NCI-H524 (cell line): ENCODE measurements at regions not wholly inside any gene's neighbourhood (a gene's known extent, or its start where the extent isn't known, plus 50 kb on each side); places are given as distances from the start of the nearest gene placed in this dataset.

ENCODE experiments used
- DNase-seq, 2 experiments: peaks; one replicate each; lab custom pipeline; 2025; lab: John Stamatoyannopoulos, UW

DNA sequence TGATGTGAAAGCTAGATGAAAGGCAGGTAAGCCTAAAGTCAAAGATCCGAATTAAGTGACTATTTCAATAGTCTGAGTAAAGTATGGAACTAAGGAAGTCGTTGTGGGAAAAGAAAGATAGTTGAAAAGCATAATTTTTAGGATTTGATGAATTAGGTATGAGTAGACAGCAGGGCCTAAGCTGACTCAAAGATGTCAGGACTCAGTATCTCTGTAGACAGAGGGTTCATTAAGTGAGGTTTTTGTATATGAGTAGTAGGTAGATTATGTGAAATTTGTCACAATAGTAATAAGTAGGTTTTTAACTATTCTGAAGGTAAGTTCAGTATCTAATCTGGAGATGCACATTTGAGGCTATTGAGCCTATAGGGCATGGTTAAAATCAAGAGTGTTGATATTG, 196.4 kb downstream of the RASSF9 start:
- DNase-seq: no peak

DNA sequence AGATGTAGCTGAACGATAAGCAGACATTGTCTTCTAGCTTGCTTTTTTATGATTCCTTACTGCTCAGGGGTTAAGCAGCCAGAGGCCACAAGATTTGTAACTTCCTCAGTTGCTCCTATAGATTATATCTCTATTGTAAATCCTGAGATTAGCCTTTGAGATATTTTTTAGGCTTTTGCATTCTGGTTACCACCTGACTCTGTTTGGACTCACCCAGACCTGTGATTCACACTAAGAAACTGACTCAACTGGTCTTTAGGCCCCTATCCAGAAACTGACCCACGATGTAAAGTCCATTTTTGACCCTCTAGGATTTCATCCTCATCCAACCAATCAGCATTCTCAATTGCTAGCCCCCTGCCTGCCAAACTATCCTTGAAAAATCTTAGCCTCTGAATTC, 194.4 kb downstream of the RASSF9 start:
- no peak for DNase-seq

DNA sequence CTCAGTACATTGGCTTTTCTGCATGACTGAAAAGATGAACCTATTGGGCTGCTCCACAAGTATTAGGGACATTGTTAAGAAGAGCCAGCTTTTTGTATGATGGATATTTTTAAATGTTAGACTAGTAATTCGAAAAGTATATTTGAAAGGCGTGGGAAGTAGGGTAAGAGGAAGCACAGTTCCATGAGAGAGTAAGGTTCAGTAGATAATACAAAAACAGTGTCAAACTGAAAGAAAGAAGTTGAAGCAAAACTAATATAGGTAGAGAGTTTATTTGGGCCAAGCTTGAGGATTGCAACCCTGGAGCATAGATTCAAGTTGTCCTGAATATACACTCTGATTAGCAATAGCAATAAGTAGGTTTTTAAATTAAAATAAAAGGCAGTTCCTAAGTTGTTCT, 193.9 kb downstream of the RASSF9 start:
- no peak for DNase-seq

DNA sequence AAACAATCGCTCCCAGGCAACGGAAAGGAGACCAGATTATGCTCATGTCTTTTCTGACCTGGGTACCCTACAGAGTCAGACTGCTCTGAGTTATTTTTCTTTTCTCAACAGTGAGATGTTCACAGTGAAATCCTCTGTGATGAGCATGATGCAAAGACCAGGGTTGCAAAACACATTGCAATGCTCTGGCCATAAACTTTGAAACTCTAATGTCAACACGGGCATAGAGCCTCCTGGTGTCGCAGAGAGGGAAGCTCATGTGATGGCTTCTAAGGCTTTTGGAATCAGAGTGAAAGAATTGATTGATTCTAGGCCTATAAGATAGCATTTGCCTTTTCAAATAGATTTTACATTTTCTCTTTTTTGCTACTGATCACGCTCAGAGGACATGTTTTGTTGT, 193.4 kb downstream of the RASSF9 start:
- DNase-seq: no peak

DNA sequence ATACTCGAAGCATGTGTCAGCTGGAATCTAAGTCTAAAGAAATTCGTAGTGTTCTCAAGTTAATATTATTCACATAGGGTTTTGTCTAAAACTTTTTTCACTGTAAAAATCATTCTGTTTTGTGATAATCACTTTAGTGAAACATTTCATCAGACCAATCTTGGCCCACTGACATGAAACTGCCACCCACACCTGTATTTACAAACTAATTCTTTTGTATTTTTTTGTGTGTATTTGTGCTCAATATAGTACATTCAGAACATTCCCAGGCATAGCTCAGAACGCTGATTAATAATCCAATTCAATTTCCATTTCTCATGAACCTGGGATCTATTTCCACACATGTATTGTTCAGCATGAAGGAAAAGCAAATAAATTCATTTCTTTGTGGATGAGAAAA, 191.7 kb downstream of the RASSF9 start:
- DNase-seq: no peak

DNA sequence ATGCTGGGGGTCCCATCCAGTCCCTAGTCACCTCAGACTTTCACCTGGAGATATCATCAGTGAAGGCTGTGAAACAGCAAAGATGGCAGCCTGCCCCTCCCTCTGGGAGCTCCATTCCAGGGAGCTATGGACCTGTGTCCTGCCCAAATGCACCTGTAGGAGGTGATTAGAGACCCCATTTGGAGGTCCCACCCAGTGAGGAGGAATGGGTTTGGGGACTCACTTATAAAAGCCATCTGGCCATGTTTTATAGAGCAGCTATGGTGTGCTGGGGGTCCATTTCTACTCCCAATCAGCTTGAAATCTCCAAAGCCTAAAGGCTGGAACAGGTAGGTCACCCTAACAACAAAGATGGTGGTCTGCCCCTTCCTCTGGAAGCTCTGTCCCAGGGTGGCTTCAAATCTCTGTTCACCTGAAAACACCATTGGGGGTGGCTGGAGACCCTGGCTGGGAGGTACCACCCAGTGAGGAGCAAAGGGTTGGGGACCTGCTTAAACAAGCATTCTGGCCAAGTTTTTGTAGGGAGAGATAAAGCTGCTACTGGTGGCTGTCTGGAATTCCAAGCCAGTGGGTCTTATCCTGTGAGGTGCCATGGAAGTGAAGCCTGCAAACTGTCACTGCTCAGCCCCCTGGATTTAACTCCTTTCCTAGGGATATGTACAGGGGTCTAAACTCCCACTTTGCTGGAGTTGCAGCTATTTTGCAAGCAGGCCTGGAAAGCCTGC, 182.3 kb downstream of the RASSF9 start:
- DNase-seq: no peak

DNA sequence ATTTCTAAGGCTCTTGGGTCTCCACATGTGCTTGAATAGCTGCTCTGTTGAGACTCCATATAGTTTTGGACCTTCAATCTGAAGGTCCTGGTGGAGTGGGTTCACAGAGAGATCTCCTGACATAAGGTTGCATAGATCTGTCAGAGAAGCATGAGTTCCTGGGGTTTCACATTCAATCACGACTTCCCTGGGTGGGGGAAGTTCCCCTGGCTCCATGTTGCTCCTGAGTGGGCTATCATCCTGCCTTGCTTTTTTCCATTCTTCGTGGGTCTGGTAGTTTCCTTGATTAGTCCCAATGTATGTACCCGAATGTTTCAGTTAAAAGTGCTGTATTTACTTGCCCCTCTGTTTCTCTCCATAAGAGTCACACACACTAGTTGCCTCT, 181.8 kb downstream of the RASSF9 start:
- no peak for DNase-seq

DNA sequence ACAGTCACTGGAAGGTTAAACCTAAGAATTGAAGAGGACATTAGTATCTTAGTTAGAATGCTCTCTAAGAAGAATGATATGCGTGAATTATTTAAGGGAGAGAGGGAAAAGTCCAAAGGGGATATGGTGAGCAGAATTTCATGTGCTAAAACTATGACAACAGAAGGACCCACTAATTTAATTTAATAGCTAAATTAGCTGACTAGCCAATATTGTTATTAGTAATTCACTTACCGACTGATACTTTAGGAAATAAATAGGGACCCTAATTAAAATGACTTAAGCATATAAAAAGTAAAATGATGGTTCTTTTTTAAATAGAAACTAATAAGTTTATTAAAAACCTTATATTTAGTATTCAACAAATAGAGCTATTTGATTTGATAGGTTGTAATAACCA, 179.6 kb downstream of the RASSF9 start:
- no peak for DNase-seq

DNA sequence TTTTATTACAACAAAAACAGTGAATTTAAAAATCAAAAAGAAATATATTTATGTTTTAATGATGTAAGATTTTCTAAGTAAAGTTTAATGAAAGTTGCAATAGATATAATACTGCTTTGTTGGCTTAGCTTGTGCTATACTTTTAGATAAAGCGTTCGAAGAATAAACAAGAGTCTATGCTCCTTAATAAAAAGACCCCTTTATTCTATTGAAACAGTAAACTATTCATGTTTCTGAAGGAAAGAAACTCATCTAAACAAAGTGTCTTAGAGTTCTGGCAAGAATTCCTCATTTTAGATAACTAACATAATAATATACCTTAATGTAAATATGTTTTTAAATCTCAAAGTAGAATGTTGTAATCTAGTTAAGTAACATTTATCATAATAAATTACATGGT, 179.0 kb downstream of the RASSF9 start:
- no peak for DNase-seq

DNA sequence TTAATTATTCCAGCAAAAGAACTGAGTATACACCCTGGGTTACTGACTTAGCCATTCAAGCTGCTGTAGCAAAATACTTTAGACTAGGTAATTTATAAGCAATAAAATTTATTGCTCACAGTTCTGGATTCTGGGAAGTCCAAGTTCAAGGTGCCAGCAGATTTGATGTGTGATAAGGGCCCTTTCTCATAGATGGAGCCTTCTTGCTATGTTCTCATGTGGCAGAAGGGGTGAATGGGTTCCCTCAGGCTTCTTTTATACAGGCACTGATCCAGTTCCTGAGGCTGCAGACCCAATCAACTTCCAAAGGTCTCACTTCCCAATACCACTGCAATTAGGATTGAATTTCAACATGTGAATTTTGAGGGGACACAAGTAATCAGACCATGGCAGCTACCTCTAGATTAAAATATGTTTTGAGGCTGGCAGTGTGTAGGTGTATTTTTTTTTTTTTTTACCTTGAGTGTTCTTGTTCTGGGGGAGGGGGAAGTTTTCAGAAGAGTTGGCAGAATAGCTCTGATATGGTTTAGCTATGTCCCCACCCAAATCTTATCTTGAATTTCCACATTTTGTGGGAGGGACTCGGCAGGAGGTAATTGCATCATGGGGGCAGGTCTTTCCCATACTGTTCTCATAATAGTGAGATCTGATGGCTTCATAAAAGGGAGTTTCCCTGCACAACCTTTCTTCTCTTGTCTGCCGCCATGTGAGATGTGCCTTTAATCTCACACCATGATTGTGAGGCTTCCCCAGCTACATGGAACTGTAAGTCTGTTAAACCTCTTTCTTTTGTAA, 178.2 kb downstream of the RASSF9 start:
- no peak for DNase-seq

DNA sequence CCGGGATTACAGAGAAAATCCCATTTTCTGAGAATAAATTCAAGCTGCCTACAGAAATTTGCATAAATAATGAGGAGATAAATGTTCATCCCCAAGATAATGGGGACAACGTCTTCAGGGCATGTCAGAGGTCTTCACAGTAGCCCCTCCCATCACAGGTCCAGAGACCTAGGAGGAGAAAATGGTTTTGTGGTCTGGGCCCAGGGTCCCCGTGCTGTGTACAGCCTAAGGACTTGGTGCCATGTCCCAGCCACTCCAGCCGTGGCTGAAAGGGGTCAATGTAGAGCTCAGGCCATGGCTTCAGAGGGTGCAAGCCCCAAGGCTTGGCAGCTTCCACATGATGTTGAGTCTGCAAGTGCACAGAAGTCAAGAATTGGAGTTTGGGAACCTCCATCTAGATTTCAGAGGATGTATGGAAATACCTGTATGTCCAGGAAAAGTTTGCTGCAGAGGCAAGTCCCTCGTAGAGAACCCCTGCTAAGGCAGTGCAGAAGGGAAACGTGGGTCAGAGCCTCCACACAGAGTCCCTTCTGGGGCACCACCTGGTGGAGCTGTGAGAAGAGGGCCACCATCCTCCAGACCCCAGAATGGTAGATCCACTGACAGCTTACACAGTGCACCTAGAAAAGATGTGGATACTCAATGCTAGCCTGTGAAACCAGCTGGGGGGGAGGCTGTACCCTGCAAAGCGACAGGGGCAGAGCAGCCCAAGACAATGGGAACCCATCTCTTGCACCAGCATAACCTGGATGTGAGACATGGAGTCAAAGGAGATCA, 176.3 kb downstream of the RASSF9 start:
- DNase-seq: no peak

DNA sequence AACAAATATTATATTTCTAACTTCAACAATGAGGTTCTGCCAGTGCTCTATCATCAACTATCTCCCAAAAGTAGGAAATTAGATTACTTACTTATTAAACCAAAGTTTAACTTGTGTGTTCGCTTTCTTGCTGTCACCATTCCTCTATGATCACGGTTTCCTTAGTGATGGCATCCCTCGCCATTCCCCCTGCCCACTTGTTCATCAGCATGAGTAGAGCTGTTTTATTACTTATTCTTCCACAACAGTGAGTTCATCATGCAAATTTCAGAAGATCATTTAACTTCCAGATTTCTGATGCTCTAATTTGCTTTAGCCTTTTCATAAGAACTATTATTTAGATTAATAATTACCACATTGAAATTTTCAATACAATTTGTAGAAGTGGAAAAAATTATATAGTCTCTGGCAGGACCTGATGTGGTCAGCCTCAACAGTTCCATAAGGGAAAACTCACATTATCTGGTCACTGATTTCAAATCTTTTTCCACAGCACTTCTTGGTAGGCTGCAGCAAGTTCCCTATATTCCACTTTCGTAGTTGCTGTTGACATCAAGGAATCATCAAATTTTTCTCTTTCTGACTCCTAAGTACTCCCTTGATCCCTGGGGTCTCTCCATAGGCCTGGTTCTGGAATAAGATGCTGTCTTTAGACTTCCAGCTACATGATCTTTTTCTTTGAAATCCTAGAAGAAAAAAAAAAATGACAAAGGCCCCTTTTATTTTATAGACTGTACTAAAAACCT, 174.6 kb downstream of the RASSF9 start:
- DNase-seq: no peak

DNA sequence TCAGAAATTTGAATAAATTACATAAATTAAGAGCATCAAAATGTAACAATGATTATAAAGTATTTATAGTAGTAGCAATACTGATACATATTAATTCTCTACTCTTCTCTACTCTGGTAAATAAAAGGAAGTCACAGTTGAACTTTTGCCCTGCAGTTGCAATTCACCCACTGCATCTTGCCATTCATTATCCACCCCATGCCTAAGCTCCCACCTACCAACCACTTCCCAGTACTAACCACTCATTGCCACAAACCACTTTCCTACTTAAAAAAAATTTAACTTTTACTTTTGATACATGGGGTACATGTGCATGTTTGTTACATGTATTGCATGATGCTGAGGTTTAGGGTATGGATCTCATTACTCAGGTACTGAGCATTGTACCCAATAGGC, 174.0 kb downstream of the RASSF9 start:
- no peak for DNase-seq

DNA sequence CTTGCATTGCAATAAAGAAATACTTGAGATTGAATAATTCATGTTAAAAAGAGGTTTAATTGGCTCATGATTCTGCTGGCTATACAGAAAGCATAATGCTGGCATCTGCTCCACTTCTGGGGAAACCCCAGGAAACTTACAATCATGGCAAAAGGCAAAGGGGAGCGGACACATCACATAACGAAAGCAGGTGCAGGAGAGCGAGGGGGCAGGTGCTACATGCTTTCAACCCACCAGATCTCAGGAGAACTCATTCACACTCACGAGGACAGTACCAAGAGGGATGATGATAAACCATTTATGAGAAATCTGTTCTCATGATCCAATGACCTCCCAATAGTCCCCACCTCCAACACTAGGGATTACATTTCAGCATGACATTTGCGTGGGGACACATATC, 172.6 kb downstream of the RASSF9 start:
- DNase-seq: no peak

DNA sequence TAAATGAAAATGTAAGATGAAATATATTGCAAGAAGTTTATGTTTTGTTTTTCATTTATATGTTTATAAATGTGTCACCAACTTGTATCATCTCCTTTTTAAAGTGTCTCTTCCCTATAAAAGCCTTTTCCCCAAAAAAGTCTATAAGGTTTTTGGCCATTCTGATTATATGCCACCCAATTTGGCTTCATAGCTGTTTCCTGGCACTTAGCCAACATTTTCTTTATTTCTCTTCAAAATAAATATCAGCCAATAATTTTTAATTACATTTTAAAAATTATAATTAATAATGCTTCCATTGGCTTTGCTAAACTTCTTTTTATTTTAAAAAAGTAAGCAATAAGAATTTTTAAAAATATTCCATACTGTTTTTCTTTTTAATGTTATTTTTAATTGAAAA, 171.8 kb downstream of the RASSF9 start:
- DNase-seq: no peak

DNA sequence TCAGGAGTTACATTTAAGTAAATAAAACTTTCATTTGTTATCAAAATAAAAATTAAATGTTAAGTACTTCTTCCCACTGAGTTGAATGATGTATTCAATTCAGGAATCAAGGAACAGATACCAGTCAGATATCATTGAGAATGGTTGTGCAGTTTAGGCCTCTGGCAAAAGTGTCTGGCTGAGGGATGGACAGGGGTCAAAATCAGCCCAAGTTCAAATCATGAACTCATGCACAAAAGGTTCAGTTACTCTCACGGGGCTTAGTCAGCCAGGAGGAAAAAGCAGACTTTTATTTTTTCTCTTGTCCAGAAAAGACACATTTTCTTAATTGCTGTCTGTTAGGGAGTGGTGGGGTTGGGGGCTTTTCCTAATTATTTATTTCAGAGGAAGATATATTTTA, 166.3 kb downstream of the RASSF9 start:
- no peak for DNase-seq

DNA sequence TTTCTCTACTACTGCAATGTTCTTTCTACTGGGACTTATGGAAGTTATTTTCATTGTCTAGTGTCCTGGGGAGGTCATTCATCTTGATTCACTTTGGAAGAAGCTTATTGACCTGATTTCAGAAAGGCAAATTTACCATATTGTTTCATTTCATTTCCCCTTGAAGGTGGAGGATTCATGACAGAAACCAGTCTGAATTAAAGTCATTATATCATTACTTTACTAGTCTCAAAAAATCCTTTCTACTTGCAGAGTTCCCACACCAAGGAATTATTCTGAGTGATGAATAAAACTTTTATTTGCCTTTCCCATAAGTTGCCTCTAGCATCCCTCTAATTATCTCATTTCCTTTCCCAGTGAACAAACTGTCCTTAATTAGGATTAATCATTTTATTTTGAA, 163.8 kb downstream of the RASSF9 start:
- DNase-seq: no peak

DNA sequence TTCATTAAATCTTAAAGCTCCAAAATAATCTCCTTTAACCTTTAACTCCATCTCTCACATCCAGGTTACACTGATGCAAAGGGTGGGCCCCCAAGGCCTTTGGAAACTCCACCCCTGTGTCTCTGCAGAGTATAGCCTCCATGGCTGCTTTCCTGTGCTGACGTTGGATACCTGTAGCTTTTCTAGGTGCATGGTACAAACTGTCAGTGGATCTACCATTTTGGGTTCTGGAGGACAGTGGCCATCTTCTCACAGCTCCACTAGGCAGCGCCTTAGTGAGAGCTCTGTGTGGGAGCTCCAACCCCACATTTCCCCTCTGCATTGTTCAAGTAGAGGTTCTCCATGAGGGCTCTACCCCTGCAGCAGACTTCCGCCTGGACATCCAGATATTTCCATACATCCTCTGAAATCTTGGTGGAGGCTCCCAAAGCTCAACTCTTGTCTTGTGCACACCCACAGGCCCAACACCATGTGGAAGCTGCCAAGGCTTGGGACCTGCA, 162.2 kb downstream of the RASSF9 start:
- DNase-seq: no peak

DNA sequence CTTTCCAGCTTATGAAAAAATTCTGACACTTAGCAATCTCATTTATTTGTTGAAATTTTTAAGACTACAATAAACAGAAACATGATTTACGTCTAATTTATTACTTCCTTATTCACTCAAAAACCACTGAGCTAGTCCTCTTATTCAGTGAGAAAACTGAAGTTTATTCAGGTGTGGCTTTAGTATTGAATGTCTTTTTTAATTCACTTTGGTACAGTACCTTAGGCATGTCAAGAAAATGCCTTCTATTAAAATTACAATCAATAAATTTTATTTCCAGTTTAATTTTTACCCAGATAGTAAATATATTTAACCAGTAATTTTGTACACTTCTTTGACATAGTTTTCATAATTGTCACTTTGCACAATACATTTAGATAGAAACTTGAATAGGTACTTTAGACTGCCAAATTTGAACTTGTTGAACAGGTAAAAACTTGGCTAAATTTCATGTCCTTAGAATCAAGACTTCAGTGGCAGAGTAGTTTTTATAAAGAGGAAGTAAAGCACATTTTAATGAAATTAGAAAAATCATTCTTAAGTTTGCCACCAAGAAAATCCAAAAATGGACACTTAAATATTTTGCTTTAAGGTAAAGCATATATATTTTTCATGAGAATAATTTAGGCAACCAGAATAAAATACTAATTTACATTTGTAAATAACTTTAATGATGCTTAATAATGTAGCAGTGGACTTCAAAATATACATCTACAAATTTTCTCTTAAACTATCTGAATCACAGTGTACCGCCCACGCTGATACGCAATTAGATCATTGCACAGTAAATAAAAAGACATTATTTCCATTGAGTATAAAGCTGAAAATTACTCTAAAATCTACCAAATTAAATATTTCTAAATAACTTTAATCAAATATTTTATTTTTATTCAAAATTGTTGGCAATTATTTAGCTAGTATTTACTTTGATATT, 159.1 kb downstream of the RASSF9 start:
- DNase-seq: no peak

DNA sequence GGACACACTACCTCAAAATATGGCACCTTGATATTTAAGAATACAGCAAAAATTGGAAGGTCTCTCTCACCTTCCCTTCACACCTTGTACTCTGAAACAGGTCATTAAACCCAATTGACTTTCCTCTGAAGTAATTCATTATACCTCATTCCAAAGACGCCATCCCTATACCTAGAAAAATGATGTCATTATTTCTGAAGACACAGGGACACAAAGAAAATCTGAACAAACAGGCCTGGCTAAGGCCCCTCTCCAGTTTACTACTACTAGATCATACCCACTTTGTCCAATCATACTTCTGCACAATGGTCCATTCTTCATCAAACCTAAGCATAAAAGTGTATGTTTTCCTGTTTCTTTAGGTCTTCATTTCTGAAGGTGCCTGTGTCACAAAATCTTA, 156.9 kb downstream of the RASSF9 start:
- no peak for DNase-seq

DNA sequence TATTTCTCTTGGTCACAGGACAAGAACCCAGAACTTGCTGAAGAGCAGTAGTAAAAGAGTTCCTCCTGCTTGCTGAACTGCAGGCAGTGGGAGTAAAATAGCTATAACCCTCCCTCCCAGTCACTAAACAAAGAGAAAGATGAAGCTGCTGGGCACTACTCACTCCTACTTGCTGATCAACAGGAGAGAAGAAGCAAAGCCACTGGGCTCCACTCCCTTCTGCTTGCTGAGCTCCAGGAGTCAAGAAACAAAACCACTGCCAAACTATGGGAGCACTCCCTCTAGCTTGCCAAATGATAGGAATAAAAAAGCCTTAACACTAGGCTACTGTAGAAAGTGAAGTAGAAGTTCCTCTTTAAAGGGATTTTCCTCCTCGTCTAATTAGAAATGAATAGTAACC, 155.3 kb downstream of the RASSF9 start:
- no peak for DNase-seq
